ENCODE measurements at regions not wholly inside any gene's neighbourhood (a gene's known extent, or its start where the extent isn't known, plus 50 kb on each side); places are given as distances from the start of the nearest gene placed in this dataset.

DNA sequence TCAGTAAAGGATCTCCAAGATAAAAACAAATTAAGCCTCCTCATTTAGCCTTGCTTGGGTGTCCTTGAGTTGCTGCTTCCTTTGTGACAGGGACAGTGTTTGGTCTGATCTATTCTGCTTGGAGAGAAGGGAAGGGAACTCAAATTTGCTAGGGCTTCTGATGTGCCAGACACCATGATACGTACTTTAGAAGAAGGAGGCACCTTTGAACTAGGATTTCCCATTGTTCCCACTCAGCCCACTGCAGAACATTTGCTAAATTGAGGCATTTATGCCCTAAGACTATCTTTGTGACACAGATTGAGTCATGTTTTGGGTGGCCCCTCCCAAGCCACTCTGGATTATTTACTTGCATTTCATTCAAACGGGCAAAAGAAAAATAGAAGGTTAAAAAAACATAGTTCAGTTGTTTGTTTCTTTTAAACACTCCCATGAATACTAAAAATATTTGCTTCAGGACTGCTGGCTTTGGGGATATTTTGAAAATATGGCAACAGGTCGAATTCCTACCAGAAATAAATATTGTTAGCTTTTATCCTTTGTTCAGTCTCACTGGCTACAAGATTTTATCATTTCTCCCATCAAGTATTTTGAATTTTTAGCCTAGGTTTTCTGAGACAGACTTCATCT is 81.9 kb upstream of the WLS start:
- Histone ChIP-seq H3K4me3 (no peak overlapping the region), H3K9me3 (replicated peaks; ENCODE audit: control insufficient read depth, insufficient read depth, low read depth, low read length) (no peaks in the 10 kb centered on the region), H2AFZ (ENCODE audit: low read depth, low read length) (no peak overlapping the region), H3K9ac (ENCODE audit: insufficient read depth in 1 of 2, low read depth in 2 of 2, low read length in 2 of 2) (no peak overlapping the region), H3K79me2 (ENCODE audit: control insufficient read depth, insufficient read depth, low read length) (no peaks in the 10 kb centered on the region), H3K4me1 (replicated peaks in 1 of 2; ENCODE audit: control insufficient read depth in 2 of 2, insufficient read depth in 2 of 2, low read length in 2 of 2) (no peaks in the 10 kb centered on the region), H3K27ac (ENCODE audit: extremely low read depth, low read depth, low read length) (no peak overlapping the region), H3K9me1 (ENCODE audit: control insufficient read depth, insufficient read depth, low read length) (no peaks in the 10 kb centered on the region), H4K20me1 (replicated peaks; ENCODE audit: control insufficient read depth, insufficient read depth, low read length) (no peaks in the 10 kb centered on the region), H3K4me2 (ENCODE audit: insufficient read depth, low read length) (no peak overlapping the region), H3K36me3 (ENCODE audit: control insufficient read depth, insufficient read depth, low read length) (no peaks in the 10 kb centered on the region), H3K27me3 (ENCODE audit: control insufficient read depth in 2 of 2, insufficient read depth in 2 of 2, low read length in 2 of 2) (0 out of 5 replicates have a peak, but pooled peaks cover 0 to 3% of the 10 kb centered on the region in 2 experiments)
- intact Hi-C loops (cut with micrococcal nuclease) (no loop called here), in situ Hi-C loops (cut with MboI) (no loop called here)
- BruUV-seq (replicated peaks): no TSS peak
- ATAC-seq: no peak
- CTCF ChIA-PET (ENCODE audit: low intra/inter-chr PET ratio): no interaction called here
- TF ChIP-seq, protein P1, sequence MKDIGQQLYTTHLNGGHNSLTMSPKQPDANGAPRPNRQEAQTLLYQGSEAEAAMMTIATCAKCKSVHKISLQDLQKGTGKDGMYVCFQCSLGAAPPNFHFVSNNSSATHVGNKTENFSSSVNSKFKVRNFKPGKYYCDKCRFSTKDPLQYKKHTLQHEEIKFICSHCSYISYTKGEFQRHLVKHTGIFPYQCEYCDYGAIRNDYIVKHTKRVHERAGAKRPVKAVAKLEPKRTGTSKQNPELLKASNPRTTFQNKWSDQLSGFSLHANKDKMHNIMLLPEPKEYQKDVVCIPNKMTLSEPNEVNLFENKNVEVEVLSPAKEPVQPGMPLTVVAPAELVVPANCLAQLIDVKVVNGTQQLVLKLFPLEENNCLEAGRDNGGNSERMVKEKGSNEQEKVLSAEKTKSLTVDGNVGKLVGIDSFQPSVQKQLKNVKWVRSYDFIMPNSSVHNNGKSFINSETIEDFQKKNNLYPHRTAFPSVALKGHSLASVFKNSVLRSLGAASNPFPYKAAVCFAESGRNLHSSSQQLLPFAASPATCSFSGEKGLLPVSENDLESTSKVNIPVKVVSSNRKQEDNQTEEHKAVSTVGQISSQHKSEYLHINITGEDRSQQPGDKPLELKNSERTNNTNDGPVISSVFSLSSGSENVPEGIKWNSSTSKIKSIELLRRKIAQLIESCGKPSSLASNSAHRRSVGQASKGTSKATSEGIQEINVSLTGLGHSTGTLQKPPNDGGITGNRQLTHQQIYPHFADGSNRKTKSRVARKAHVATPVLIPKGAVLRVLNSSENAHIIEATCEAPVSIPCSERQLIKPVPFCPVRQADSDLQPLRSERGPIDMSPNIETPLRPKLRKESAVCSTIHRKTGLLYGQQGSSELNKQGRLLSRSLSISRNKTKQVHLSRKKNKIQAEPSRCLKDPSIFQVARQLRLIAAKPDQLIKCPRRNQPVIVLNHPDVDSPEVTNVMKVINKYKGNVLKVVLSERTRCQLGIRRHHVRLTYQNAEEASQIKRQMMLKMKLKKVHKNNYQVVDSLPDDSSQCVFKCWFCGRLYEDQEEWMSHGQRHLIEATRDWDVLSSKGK (CRISPR knock-in tag; IDR thresholded peaks at IDR 0.05): no peak
- TF ChIP-seq CHD4 (IDR thresholded peaks at IDR 0.05; ENCODE audit: insufficient read depth, insufficient replicate concordance, low read depth, low read length, poor library complexity, severe bottlenecking): no peak
- DNase-seq (ENCODE audit: extremely low read depth in 1 of 4, low spot score in 3 of 4): no peak
- POLR2A ChIA-PET: no interaction called here
- 0% methylated on average over 3 of the region's 3 CpGs for WGBS (ENCODE audit: insufficient coverage, low coverage, missing lambda C conversion rate)
- FAIRE-seq: no peak
